ENCODE measurements at regions not wholly inside any gene's neighbourhood (a gene's known extent, or its start where the extent isn't known, plus 50 kb on each side); places are given as distances from the start of the nearest gene placed in this dataset.
A peak's percentile ranks its signal among the peaks of the same experiment; 100 is the strongest.

- Histone ChIP-seq H3K9ac (ENCODE audit: low read length) (peak overlapping the region; percentile 38), H2BK120ac (ENCODE audit: low read depth, low read length) (no peak overlapping the region), H3K14ac (ENCODE audit: low read length in 2 of 2) (no peak overlapping the region), H2AFZ (ENCODE audit: low read depth, low read length) (no peak overlapping the region), H4K8ac (ENCODE audit: low read length) (no peak overlapping the region), H3K9me3 (ENCODE audit: control insufficient read depth, low read length) (no peaks in the 10 kb centered on the region), H3K27me3 (ENCODE audit: control insufficient read depth in 1 of 2, insufficient read depth in 1 of 2, low read length in 2 of 2) (no peaks in the 10 kb centered on the region), H4K91ac (ENCODE audit: low read length) (no peak overlapping the region), H3K4me1 (ENCODE audit: control insufficient read depth, insufficient read depth, low read depth, low read length) (peaks cover 4% of the 10 kb centered on the region), H3K4me3 (ENCODE audit: insufficient read depth in 1 of 2, low read depth in 1 of 2, low read length in 2 of 2) (peak overlapping the region in 1 of 2 experiments; percentile 31), H2BK5ac (ENCODE audit: low read depth, low read length, poor library complexity, severe bottlenecking) (no peak overlapping the region), H3K18ac (ENCODE audit: low read depth in 1 of 2, low read length in 2 of 2) (peak overlapping the region in 1 of 2 experiments; percentile 4), H2BK12ac (ENCODE audit: low read length in 2 of 2) (no peak overlapping the region), H3K23ac (ENCODE audit: low read length in 2 of 2) (no peak overlapping the region), H3K4me2 (ENCODE audit: low read length, poor library complexity, severe bottlenecking) (no peak overlapping the region), H2AK5ac (ENCODE audit: low read length, severe bottlenecking) (no peak overlapping the region), H3K27ac (ENCODE audit: low read length, poor library complexity, severe bottlenecking) (no peak overlapping the region), H2BK15ac (ENCODE audit: low read depth, poor library complexity, severe bottlenecking) (no peak overlapping the region), H3K4ac (ENCODE audit: low read depth in 1 of 2, low read length in 2 of 2) (no peak overlapping the region), H3K36me3 (ENCODE audit: control insufficient read depth in 1 of 2, insufficient read depth in 2 of 2, low read depth in 1 of 2, low read length in 2 of 2) (no peaks in the 10 kb centered on the region), H3K79me1 (replicated peaks; ENCODE audit: low read length, poor library complexity, severe bottlenecking) (no peaks in the 10 kb centered on the region)
- DNase-seq: no peak
- 78% methylated on average over 4 of the region's 6 CpGs for WGBS
Observed at GRCh38 chr9:13716601-13717321, 437.3 kb upstream of the MPDZ start.

DNA sequence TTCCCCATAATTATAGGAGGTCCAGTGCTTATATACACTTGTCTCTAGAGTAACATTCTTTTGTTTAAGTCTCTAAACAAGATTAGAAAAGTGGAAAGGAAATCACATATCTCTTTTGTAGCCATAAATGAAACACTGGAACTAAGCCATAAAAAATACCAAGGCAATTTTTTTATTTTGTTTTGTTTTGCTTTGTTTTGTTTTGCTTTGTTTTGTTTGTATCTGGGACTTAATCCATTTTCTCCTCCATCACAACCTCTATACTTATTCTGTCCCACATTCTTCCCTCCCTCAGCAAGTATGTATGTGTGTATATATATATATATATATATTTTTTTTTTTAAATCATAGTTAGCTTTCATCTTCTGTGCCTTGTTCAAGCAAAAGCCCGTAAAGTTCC is 436.6 kb upstream of the MPDZ start:
- H2BK120ac ChIP-seq (ENCODE audit: low read depth, low read length): no peak overlapping the region
- H3K9me3 ChIP-seq (ENCODE audit: control insufficient read depth, low read length): no peaks in the 10 kb centered on the region
- no peak overlapping the region for H4K8ac ChIP-seq (ENCODE audit: low read length)
- H2BK5ac ChIP-seq (ENCODE audit: low read depth, low read length, poor library complexity, severe bottlenecking): no peak overlapping the region
- no peaks in the 10 kb centered on the region for H3K36me3 ChIP-seq (ENCODE audit: control insufficient read depth in 1 of 2, insufficient read depth in 2 of 2, low read depth in 1 of 2, low read length in 2 of 2)
- no peak overlapping the region for H2BK15ac ChIP-seq (ENCODE audit: low read depth, poor library complexity, severe bottlenecking)
- DNase-seq: no peak
- H3K14ac ChIP-seq (ENCODE audit: low read length in 2 of 2): no peak overlapping the region
- H3K9ac ChIP-seq (ENCODE audit: low read length): no peak overlapping the region
- H3K4me3 ChIP-seq (ENCODE audit: insufficient read depth in 1 of 2, low read depth in 1 of 2, low read length in 2 of 2): peak overlapping the region in 1 of 2 experiments; percentile 31
- H3K4me2 ChIP-seq (ENCODE audit: low read length, poor library complexity, severe bottlenecking): no peak overlapping the region
- H3K27ac ChIP-seq (ENCODE audit: low read length, poor library complexity, severe bottlenecking): no peak overlapping the region
- H2BK12ac ChIP-seq (ENCODE audit: low read length in 2 of 2): no peak overlapping the region
- H3K27me3 ChIP-seq (ENCODE audit: control insufficient read depth in 1 of 2, insufficient read depth in 1 of 2, low read length in 2 of 2): no peaks in the 10 kb centered on the region
- H3K4ac ChIP-seq (ENCODE audit: low read depth in 1 of 2, low read length in 2 of 2): no peak overlapping the region
- no peak overlapping the region for H2AK5ac ChIP-seq (ENCODE audit: low read length, severe bottlenecking)
- H3K18ac ChIP-seq (ENCODE audit: low read depth in 1 of 2, low read length in 2 of 2): no peak overlapping the region
- H3K23ac ChIP-seq (ENCODE audit: low read length in 2 of 2): no peak overlapping the region
- 100% methylated on average over 1 of the region's 1 CpG for WGBS
- H3K79me1 ChIP-seq (replicated peaks; ENCODE audit: low read length, poor library complexity, severe bottlenecking): no peaks in the 10 kb centered on the region
- no peak overlapping the region for H2AFZ ChIP-seq (ENCODE audit: low read depth, low read length)
- peaks cover 4% of the 10 kb centered on the region for H3K4me1 ChIP-seq (ENCODE audit: control insufficient read depth, insufficient read depth, low read depth, low read length)
- H4K91ac ChIP-seq (ENCODE audit: low read length): no peak overlapping the region

- Histone ChIP-seq H4K91ac (ENCODE audit: low read length) (no peak overlapping the region), H3K4me1 (ENCODE audit: control insufficient read depth, insufficient read depth, low read depth, low read length) (peaks cover 4% of the 10 kb centered on the region), H2BK120ac (ENCODE audit: low read depth, low read length) (no peak overlapping the region), H3K4ac (ENCODE audit: low read depth in 1 of 2, low read length in 2 of 2) (no peak overlapping the region), H3K4me3 (ENCODE audit: insufficient read depth in 1 of 2, low read depth in 1 of 2, low read length in 2 of 2) (no peak overlapping the region), H3K18ac (ENCODE audit: low read depth in 1 of 2, low read length in 2 of 2) (no peak overlapping the region), H3K9me3 (ENCODE audit: control insufficient read depth, low read length) (no peaks in the 10 kb centered on the region), H3K27me3 (ENCODE audit: control insufficient read depth in 1 of 2, insufficient read depth in 1 of 2, low read length in 2 of 2) (no peaks in the 10 kb centered on the region), H2AFZ (ENCODE audit: low read depth, low read length) (no peak overlapping the region), H3K14ac (ENCODE audit: low read length in 2 of 2) (no peak overlapping the region), H2BK12ac (ENCODE audit: low read length in 2 of 2) (no peak overlapping the region), H3K36me3 (ENCODE audit: control insufficient read depth in 1 of 2, insufficient read depth in 2 of 2, low read depth in 1 of 2, low read length in 2 of 2) (no peaks in the 10 kb centered on the region), H3K27ac (ENCODE audit: low read length, poor library complexity, severe bottlenecking) (no peak overlapping the region), H3K23ac (ENCODE audit: low read length in 2 of 2) (no peak overlapping the region), H2BK5ac (ENCODE audit: low read depth, low read length, poor library complexity, severe bottlenecking) (no peak overlapping the region), H3K4me2 (ENCODE audit: low read length, poor library complexity, severe bottlenecking) (no peak overlapping the region), H4K8ac (ENCODE audit: low read length) (no peak overlapping the region), H3K79me1 (replicated peaks; ENCODE audit: low read length, poor library complexity, severe bottlenecking) (no peaks in the 10 kb centered on the region), H2BK15ac (ENCODE audit: low read depth, poor library complexity, severe bottlenecking) (no peak overlapping the region), H3K9ac (ENCODE audit: low read length) (no peak overlapping the region), H2AK5ac (ENCODE audit: low read length, severe bottlenecking) (no peak overlapping the region)
- DNase-seq: no peak
- 57% methylated on average over 1 of the region's 1 CpG for WGBS
Observed at GRCh38 chr9:13715430-13715829, 435.9 kb upstream of the MPDZ start.

DNA sequence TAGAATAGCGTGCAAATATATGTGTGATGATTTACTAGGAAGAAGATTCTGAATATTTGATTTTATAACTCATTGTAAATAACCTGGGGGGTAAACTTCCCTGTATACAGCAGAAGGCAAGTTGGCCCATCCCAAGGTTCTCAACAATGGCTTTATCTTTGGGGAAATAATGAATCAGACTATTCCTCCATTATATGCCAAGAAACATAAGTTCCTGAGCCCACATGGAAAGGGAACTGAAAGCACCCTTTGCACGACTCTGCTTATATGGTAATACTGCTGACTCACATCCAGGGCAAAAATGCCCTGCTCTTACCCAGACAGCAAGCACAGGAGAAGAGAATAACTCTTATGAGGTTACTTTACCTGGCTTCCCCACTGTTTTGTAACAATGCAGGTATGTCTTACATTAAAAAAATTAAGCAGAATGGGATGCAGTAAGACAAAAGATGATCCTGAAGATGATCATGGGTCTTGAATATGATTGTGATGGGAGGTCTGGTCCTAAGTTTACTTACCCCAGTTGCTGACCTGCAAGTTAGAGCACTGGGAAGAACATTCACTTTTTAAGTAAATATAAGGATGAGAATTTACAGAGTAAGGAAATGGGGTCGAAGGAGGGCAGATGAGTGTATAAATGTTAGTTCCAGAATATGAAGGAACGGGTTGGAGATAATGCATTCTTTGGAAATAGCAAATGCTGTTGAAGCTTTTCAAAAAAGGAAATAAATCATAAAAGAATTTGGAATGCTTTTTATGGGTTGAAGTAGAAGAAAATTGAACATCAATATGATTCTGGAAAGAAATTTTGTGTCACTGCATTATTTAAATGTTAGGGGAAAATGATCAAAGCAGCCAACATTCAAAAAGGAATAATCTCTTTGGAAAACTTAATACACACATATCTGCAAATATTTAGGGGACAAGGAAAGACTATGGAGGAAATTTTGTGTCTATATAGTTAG is 428.4 kb upstream of the MPDZ start:
- peak overlapping the region in 1 of 2 experiments; percentile 52 for H3K18ac ChIP-seq (ENCODE audit: low read depth in 1 of 2, low read length in 2 of 2)
- H3K27ac ChIP-seq (ENCODE audit: low read length, poor library complexity, severe bottlenecking): no peak overlapping the region
- H3K27me3 ChIP-seq (ENCODE audit: control insufficient read depth in 1 of 2, insufficient read depth in 1 of 2, low read length in 2 of 2): no peaks in the 10 kb centered on the region
- H2BK12ac ChIP-seq (ENCODE audit: low read length in 2 of 2): peak overlapping the region in 1 of 2 experiments; percentile 67
- H4K8ac ChIP-seq (ENCODE audit: low read length): no peak overlapping the region
- no peaks in the 10 kb centered on the region for H3K36me3 ChIP-seq (ENCODE audit: control insufficient read depth in 1 of 2, insufficient read depth in 2 of 2, low read depth in 1 of 2, low read length in 2 of 2)
- no peak overlapping the region for H3K14ac ChIP-seq (ENCODE audit: low read length in 2 of 2)
- H2BK120ac ChIP-seq (ENCODE audit: low read depth, low read length): no peak overlapping the region
- no peak overlapping the region for H2BK15ac ChIP-seq (ENCODE audit: low read depth, poor library complexity, severe bottlenecking)
- peak; percentile 75 for DNase-seq
- H3K79me1 ChIP-seq (replicated peaks; ENCODE audit: low read length, poor library complexity, severe bottlenecking): no peaks in the 10 kb centered on the region
- H3K4ac ChIP-seq (ENCODE audit: low read depth in 1 of 2, low read length in 2 of 2): no peak overlapping the region
- no peak overlapping the region for H4K91ac ChIP-seq (ENCODE audit: low read length)
- no peak overlapping the region for H3K9ac ChIP-seq (ENCODE audit: low read length)
- H2AK5ac ChIP-seq (ENCODE audit: low read length, severe bottlenecking): no peak overlapping the region
- H3K4me3 ChIP-seq (ENCODE audit: insufficient read depth in 1 of 2, low read depth in 1 of 2, low read length in 2 of 2): no peak overlapping the region
- no peak overlapping the region for H3K23ac ChIP-seq (ENCODE audit: low read length in 2 of 2)
- H3K4me1 ChIP-seq (ENCODE audit: control insufficient read depth, insufficient read depth, low read depth, low read length): no peaks in the 10 kb centered on the region
- no peak overlapping the region for H2BK5ac ChIP-seq (ENCODE audit: low read depth, low read length, poor library complexity, severe bottlenecking)
- 35% methylated on average over 3 of the region's 4 CpGs for WGBS
- H3K9me3 ChIP-seq (ENCODE audit: control insufficient read depth, low read length): no peaks in the 10 kb centered on the region
- H2AFZ ChIP-seq (ENCODE audit: low read depth, low read length): no peak overlapping the region
- H3K4me2 ChIP-seq (ENCODE audit: low read length, poor library complexity, severe bottlenecking): no peak overlapping the region
